Daoy (cell line): ENCODE measurements at regions not wholly inside any gene's neighbourhood (a gene's known extent, or its start where the extent isn't known, plus 50 kb on each side); places are given as distances from the start of the nearest gene placed in this dataset.
"Not testable (repeated sequence)": the region's sequence is repeated elsewhere in the genome, so short reads cannot be mapped to it uniquely, and the experiment has no call there.

Experiments used
- DNase-seq: peaks from one replicate; pipeline ENCODE4 v3.0.0-alpha.2; 2015; ENCODE audit warnings: low read depth

- no peak for DNase-seq
Observed at GRCh38 chr3:53401154-53401553, 53.8 kb upstream of the DCP1A start.

- no peak for DNase-seq
Observed at GRCh38 chr3:53402326-53402725, 55.0 kb upstream of the DCP1A start.

- DNase-seq: no peak
Observed at GRCh38 chr3:53411371-53411770, 64.0 kb upstream of the DCP1A start.

- DNase-seq: no peak
Observed at GRCh38 chr3:53412953-53413352, 65.6 kb upstream of the DCP1A start.

- DNase-seq: no peak
Observed at GRCh38 chr3:53416530-53416929, 69.2 kb upstream of the DCP1A start.

- no peak for DNase-seq
Observed at GRCh38 chr3:53420831-53421230, 73.5 kb upstream of the DCP1A start.

GRCh38 chr3:53422954-53423698 is 71.3 kb upstream of the CACNA1D start:
- DNase-seq: no peak

- DNase-seq: no peak
Observed at GRCh38 chr3:53425936-53426335, 68.5 kb upstream of the CACNA1D start.

GRCh38 chr3:53426918-53427317 is 67.5 kb upstream of the CACNA1D start:
- DNase-seq: peak; percentile 4

- DNase-seq: no peak
Observed at GRCh38 chr3:53436828-53437227, 57.6 kb upstream of the CACNA1D start.

- DNase-seq: not testable (repeated sequence)
Observed at GRCh38 chr3:53442863-53443262, 51.5 kb upstream of the CACNA1D start.
